ENCODE measurements at regions not wholly inside any gene's neighbourhood (a gene's known extent, or its start where the extent isn't known, plus 50 kb on each side); places are given as distances from the start of the nearest gene placed in this dataset.

GRCh38 chr15:85997618-85998017 is 82.1 kb upstream of the AGBL1 start:
- TF ChIP-seq CTCF (IDR thresholded peaks at IDR 0.05) = no peak
- no peak for TF ChIP-seq POLR2A (IDR thresholded peaks at IDR 0.05)

All from uterus (tissue), 2 donors.